HEK293 (cell line): ENCODE measurements at regions not wholly inside any gene's neighbourhood (a gene's known extent, or its start where the extent isn't known, plus 50 kb on each side); places are given as distances from the start of the nearest gene placed in this dataset.
"Not testable (repeated sequence)": the region's sequence is repeated elsewhere in the genome, so short reads cannot be mapped to it uniquely, and the experiment has no call there.

ENCODE experiments used
- CTCF ChIA-PET: fragments of 350-600 bp; formaldehyde crosslinking; extraction: SDS; loops from one replicate; lab custom pipeline; 2021; ENCODE audit warnings: antibody characterized with exemption; lab: Yijun Ruan, JAX
- POLR2A ChIA-PET: fragments of 300-600 bp; formaldehyde crosslinking; extraction: SDS; loops from one replicate; lab custom pipeline; 2020; ENCODE audit warnings: antibody characterized with exemption, inconsistent platforms; lab: Yijun Ruan, JAX
- H3K27ac ChIP-seq: fragments of 200-500 bp; sonication (Bioruptor generic); 2 replicates; pipeline ENCODE4 v1.5.1; 2014; ENCODE audit warnings: low read depth, low read length, control low read depth, inconsistent platforms; ENCODE audit errors: extremely low read depth
- H3K36me3 ChIP-seq, 2 experiments: fragments of 200-500 bp in 1 of 2; sonication (Bioruptor generic) in 1 of 2; 1 replicate in 1 of 2; 2 replicates in 1 of 2; pipeline ENCODE4 v1.5.1; 2014 to 2017; ENCODE audit warnings: inconsistent platforms in 2 of 2, low read length in 2 of 2; ENCODE audit not compliant: control insufficient read depth in 2 of 2, insufficient read depth in 1 of 2
- H3K4me1 ChIP-seq: fragments of 200-500 bp; sonication (Bioruptor generic); 2 replicates; pipeline ENCODE4 v1.5.1; 2014; ENCODE audit warnings: mild to moderate bottlenecking, low read length, inconsistent platforms; ENCODE audit not compliant: control insufficient read depth, insufficient read depth
- H3K4me3 ChIP-seq: 2 replicates; pipeline ENCODE4 v1.5.1; 2011; ENCODE audit warnings: low read depth, mild to moderate bottlenecking, control low read depth, low read length, moderate library complexity
- H3K9me3 ChIP-seq: fragments of 200-500 bp; sonication (Bioruptor generic); 2 replicates; pipeline ENCODE4 v1.5.1; 2014; ENCODE audit warnings: low read depth, low read length, inconsistent platforms; ENCODE audit not compliant: control insufficient read depth, insufficient read depth
- BCL11A ChIP-seq: fragments of 450-650 bp; formaldehyde crosslinking; IDR thresholded peaks from 2 replicates; pipeline ENCODE4 v1.5.1; 2016; ENCODE audit warnings: low read depth, missing biosample characterization, missing genetic modification characterization
- HOXC10 ChIP-seq: sonication (generic); formaldehyde crosslinking; IDR thresholded peaks from 2 replicates; pipeline ENCODE4 v1.8.1; 2023; ENCODE audit warnings: mild to moderate bottlenecking, missing genetic modification reagents
- IKZF3 ChIP-seq: fragments of 450-650 bp; IDR thresholded peaks from 2 replicates; pipeline ENCODE4 v1.5.0; 2018; ENCODE audit warnings: missing biosample characterization, mild to moderate bottlenecking, missing genetic modification characterization, moderate library complexity
- TCF7L2 ChIP-seq: IDR thresholded peaks from 2 replicates; pipeline ENCODE4 v1.6.1; 2011; ENCODE audit warnings: low read depth, mild to moderate bottlenecking, inconsistent platforms, low read length, moderate library complexity, borderline replicate concordance
- ZBTB7A ChIP-seq: fragments of 450-650 bp; formaldehyde crosslinking; IDR thresholded peaks from 2 replicates; pipeline ENCODE4 v1.5.1; 2016; ENCODE audit warnings: low read depth, missing biosample characterization, missing genetic modification characterization
- ZNF121 ChIP-seq: fragments of 450-650 bp; formaldehyde crosslinking; IDR thresholded peaks from 2 replicates; pipeline ENCODE4 v1.5.1; 2016; ENCODE audit warnings: missing biosample characterization, missing genetic modification characterization
- ZNF223 ChIP-seq: fragments of 450-650 bp; formaldehyde crosslinking; IDR thresholded peaks from 2 replicates; pipeline ENCODE4 v1.5.1; 2016; ENCODE audit warnings: missing biosample characterization, missing genetic modification characterization
- ZNF23 ChIP-seq: fragments of 450-650 bp; formaldehyde crosslinking; IDR thresholded peaks from 2 replicates; pipeline ENCODE4 v1.5.1; 2016; ENCODE audit warnings: missing biosample characterization, missing genetic modification characterization, borderline replicate concordance
- ZNF248 ChIP-seq: fragments of 450-650 bp; formaldehyde crosslinking; IDR thresholded peaks from 2 replicates; pipeline ENCODE4 v1.5.1; 2017; ENCODE audit warnings: missing biosample characterization, missing genetic modification characterization
- ZNF549 ChIP-seq: fragments of 450-650 bp; IDR thresholded peaks from 2 replicates; pipeline ENCODE4 v1.5.1; 2018; ENCODE audit warnings: missing biosample characterization, missing genetic modification characterization, mild to moderate bottlenecking, inconsistent platforms, moderate library complexity
- ZNF571 ChIP-seq: fragments of 450-650 bp; formaldehyde crosslinking; IDR thresholded peaks from 2 replicates; pipeline ENCODE4 v1.5.0; 2017; ENCODE audit warnings: missing biosample characterization, missing genetic modification characterization
- ZNF596 ChIP-seq: fragments of 450-650 bp; IDR thresholded peaks from 2 replicates; pipeline ENCODE4 v1.5.0; 2018; ENCODE audit warnings: missing biosample characterization, mild to moderate bottlenecking, missing genetic modification characterization, moderate library complexity
- ZNF626 ChIP-seq: fragments of 450-650 bp; sonication (Bioruptor Pico); formaldehyde crosslinking; IDR thresholded peaks from 2 replicates; pipeline ENCODE4 v1.5.1; 2018; ENCODE audit warnings: missing biosample characterization, missing genetic modification characterization, inconsistent platforms
- ZNF677 ChIP-seq: fragments of 450-650 bp; IDR thresholded peaks from 2 replicates; pipeline ENCODE4 v1.5.0; 2018; ENCODE audit warnings: missing biosample characterization, mild to moderate bottlenecking, missing genetic modification characterization, moderate library complexity
- ZNF701 ChIP-seq: fragments of 450-650 bp; formaldehyde crosslinking; IDR thresholded peaks from 2 replicates; pipeline ENCODE4 v1.5.1; 2016; ENCODE audit warnings: missing biosample characterization, missing genetic modification characterization
- TF ChIP-seq, protein P1 (sequence below): fragments of 450-650 bp; formaldehyde crosslinking; IDR thresholded peaks from 2 replicates; pipeline ENCODE4 v1.5.1; 2016; ENCODE audit warnings: missing biosample characterization, missing genetic modification characterization
- TF ChIP-seq, protein P2 (sequence below): sonication (generic); formaldehyde crosslinking; IDR thresholded peaks from 2 replicates; pipeline ENCODE4 v1.8.1; 2022; ENCODE audit warnings: mild to moderate bottlenecking, moderate library complexity, missing genetic modification reagents
- TF ChIP-seq, protein P3 (sequence below): fragments of 450-650 bp; formaldehyde crosslinking; conservative IDR thresholded peaks from 2 replicates; pipeline ENCODE4 v1.5.1; 2016; ENCODE audit warnings: low read depth, missing biosample characterization, missing genetic modification characterization

DNA sequence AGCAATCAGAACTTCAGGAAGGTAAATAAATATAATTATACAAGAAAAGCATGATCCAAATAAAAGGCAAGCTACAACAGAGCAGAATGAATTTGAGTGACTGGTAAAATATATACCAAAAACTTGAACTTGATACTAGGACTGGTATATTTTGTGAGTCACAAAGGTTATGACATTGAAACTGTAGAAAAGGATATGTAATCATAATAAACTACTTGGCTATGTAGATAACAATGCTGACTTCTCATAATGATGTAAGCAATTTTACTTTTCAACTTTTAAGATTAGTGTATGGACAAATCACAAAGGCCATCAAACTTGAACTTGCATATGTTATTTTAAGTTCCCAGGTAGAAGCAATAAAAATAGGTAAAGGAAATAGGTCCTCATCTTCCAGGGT, 384.5 kb upstream of the NECTIN3 start:
- Histone ChIP-seq H3K4me1 (no peaks in the 10 kb centered on the region), H3K4me3 (no peak overlapping the region), H3K27ac (no peak overlapping the region), H3K36me3 (no peaks in the 10 kb centered on the region), H3K9me3 (no peaks in the 10 kb centered on the region)
- TF ChIP-seq ZNF571 (no peak), ZBTB7A (tag by site-specific recombination) (no peak)
- TF ChIP-seq, protein P1, sequence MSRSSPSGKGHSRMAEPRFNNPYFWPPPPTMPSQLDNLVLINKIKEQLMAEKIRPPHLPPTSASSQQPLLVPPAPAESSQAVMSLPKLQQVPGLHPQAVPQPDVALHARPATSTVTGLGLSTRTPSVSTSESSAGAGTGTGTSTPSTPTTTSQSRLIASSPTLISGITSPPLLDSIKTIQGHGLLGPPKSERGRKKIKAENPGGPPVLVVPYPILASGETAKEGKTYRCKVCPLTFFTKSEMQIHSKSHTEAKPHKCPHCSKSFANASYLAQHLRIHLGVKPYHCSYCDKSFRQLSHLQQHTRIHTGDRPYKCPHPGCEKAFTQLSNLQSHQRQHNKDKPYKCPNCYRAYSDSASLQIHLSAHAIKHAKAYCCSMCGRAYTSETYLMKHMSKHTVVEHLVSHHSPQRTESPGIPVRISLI (tag by site-specific recombination): no peak
- POLR2A ChIA-PET: no interaction called here
- CTCF ChIA-PET: no interaction called here

GRCh38 chr3:110697961-110698360, 373.7 kb upstream of the NECTIN3 start:
- Histone ChIP-seq H3K9me3 (no peaks in the 10 kb centered on the region), H3K4me3 (no peak overlapping the region), H3K4me1 (no peaks in the 10 kb centered on the region), H3K36me3 (no peaks in the 10 kb centered on the region), H3K27ac (no peak overlapping the region)
- TF ChIP-seq HOXC10 (no peak), ZNF549 (tag by site-specific recombination) (no peak), TCF7L2 (no peak), ZNF121 (tag by site-specific recombination) (no peak), IKZF3 (tag by site-specific recombination) (no peak), ZNF596 (tag by site-specific recombination) (no peak), ZNF23 (tag by site-specific recombination) (no peak), BCL11A (tag by site-specific recombination) (no peak), ZNF248 (tag by site-specific recombination) (no peak), ZNF223 (tag by site-specific recombination) (no peak), ZNF701 (tag by site-specific recombination) (no peak), ZNF626 (tag by site-specific recombination) (no peak), ZNF677 (tag by site-specific recombination) (no peak)
- TF ChIP-seq, protein P2, sequence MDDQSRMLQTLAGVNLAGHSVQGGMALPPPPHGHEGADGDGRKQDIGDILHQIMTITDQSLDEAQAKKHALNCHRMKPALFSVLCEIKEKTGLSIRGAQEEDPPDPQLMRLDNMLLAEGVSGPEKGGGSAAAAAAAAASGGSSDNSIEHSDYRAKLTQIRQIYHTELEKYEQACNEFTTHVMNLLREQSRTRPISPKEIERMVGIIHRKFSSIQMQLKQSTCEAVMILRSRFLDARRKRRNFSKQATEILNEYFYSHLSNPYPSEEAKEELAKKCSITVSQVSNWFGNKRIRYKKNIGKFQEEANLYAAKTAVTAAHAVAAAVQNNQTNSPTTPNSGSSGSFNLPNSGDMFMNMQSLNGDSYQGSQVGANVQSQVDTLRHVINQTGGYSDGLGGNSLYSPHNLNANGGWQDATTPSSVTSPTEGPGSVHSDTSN (CRISPR knock-in tag): no peak
- TF ChIP-seq, protein P3, sequence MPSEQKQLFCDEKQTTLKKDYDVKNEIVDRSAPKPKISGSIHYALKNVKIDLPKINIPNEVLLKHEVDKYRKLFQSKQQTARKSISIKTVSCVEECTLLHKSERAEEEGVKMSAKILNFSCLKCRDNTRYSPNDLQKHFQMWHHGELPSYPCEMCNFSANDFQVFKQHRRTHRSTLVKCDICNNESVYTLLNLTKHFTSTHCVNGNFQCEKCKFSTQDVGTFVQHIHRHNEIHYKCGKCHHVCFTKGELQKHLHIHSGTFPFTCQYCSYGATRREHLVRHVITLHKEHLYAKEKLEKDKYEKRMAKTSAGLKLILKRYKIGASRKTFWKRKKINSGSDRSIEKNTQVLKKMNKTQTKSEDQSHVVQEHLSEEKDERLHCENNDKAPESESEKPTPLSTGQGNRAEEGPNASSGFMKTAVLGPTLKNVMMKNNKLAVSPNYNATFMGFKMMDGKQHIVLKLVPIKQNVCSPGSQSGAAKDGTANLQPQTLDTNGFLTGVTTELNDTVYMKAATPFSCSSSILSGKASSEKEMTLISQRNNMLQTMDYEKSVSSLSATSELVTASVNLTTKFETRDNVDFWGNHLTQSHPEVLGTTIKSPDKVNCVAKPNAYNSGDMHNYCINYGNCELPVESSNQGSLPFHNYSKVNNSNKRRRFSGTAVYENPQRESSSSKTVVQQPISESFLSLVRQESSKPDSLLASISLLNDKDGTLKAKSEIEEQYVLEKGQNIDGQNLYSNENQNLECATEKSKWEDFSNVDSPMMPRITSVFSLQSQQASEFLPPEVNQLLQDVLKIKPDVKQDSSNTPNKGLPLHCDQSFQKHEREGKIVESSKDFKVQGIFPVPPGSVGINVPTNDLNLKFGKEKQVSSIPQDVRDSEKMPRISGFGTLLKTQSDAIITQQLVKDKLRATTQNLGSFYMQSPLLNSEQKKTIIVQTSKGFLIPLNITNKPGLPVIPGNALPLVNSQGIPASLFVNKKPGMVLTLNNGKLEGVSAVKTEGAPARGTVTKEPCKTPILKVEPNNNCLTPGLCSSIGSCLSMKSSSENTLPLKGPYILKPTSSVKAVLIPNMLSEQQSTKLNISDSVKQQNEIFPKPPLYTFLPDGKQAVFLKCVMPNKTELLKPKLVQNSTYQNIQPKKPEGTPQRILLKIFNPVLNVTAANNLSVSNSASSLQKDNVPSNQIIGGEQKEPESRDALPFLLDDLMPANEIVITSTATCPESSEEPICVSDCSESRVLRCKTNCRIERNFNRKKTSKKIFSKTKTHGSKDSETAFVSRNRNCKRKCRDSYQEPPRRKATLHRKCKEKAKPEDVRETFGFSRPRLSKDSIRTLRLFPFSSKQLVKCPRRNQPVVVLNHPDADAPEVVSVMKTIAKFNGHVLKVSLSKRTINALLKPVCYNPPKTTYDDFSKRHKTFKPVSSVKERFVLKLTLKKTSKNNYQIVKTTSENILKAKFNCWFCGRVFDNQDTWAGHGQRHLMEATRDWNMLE (tag by site-specific recombination): no peak
- CTCF ChIA-PET: interaction anchor here (0.6 kb wide), 1 partner anchor 53 kb away, joined by 4 read pairs; no protein-coding TSS in a partner anchor
- POLR2A ChIA-PET: no interaction called here

DNA sequence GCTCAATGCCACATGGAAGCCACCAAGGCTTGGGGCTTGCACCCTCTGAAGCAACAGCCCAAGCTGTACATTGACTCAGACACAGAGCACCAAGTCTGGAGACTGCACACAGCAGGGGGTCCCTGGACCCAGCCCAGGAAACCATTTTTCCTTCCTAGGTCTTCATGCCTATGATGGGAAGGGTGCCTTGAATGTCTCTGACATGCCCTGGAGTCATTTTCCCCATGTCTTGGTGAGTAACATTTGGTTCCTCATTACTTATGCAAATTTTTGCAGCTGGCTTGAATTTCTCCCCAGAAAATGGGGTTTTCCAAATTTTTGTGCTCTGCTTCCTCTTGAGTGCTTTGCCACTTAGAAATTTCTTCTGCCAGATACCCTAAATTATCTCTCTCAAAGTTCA, 367.3 kb upstream of the NECTIN3 start:
- CTCF ChIA-PET, POLR2A ChIA-PET: not testable (repeated sequence)

More for the DNA sequence above, 367.3 kb upstream of the NECTIN3 start:
- not testable (repeated sequence) for H3K36me3 ChIP-seq, H3K4me3 ChIP-seq, H3K4me1 ChIP-seq, H3K27ac ChIP-seq, H3K9me3 ChIP-seq
